ENCODE measurements at regions not wholly inside any gene's neighbourhood (a gene's known extent, or its start where the extent isn't known, plus 50 kb on each side); places are given as distances from the start of the nearest gene placed in this dataset.

- DNase-seq (ENCODE audit: low spot score) = no peak
These were observed 548.5 kb downstream of the SLITRK1 start for GRCh38 chr13:83333614-83334388.

GRCh38 chr13:83332751-83333150 is 549.5 kb downstream of the SLITRK1 start:
- DNase-seq (ENCODE audit: low spot score) = no peak

GRCh38 chr13:83327091-83327490 is 555.2 kb downstream of the SLITRK1 start:
- no peak for DNase-seq (ENCODE audit: low spot score)

GRCh38 chr13:83325125-83325853 is 557.0 kb downstream of the SLITRK1 start:
- DNase-seq (ENCODE audit: low spot score) = no peak

- DNase-seq (ENCODE audit: low spot score) = no peak
These were observed 570.2 kb downstream of the SLITRK1 start for GRCh38 chr13:83311886-83312577.

GRCh38 chr13:83298617-83299016 is 583.7 kb downstream of the SLITRK1 start:
- no peak for DNase-seq (ENCODE audit: low spot score)

GRCh38 chr13:83297586-83298290 is 584.5 kb downstream of the SLITRK1 start:
- no peak for DNase-seq (ENCODE audit: low spot score)

- DNase-seq (ENCODE audit: low spot score) = no peak
These were observed 586.6 kb downstream of the SLITRK1 start for GRCh38 chr13:83295686-83296085.

- DNase-seq (ENCODE audit: low spot score) = no peak
These were observed 595.5 kb downstream of the SLITRK1 start for GRCh38 chr13:83286737-83287136.

GRCh38 chr13:83281654-83282053 is 600.6 kb downstream of the SLITRK1 start:
- DNase-seq (ENCODE audit: low spot score) = no peak

GRCh38 chr13:83274679-83275078 is 607.6 kb downstream of the SLITRK1 start:
- no peak for DNase-seq (ENCODE audit: low spot score)

- DNase-seq (ENCODE audit: low spot score) = no peak
These were observed 609.5 kb downstream of the SLITRK1 start for GRCh38 chr13:83272652-83273240.

GRCh38 chr13:83272076-83272475 is 610.2 kb downstream of the SLITRK1 start:
- no peak for DNase-seq (ENCODE audit: low spot score)

- no peak for DNase-seq (ENCODE audit: low spot score)
These were observed 617.0 kb downstream of the SLITRK1 start for GRCh38 chr13:83265279-83265678.

- DNase-seq (ENCODE audit: low spot score) = no peak
These were observed 633.5 kb downstream of the SLITRK1 start for GRCh38 chr13:83248751-83249150.

GRCh38 chr13:83232626-83233025 is 649.6 kb downstream of the SLITRK1 start:
- no peak for DNase-seq (ENCODE audit: low spot score)

- no peak for DNase-seq (ENCODE audit: low spot score)
These were observed 652.5 kb downstream of the SLITRK1 start for GRCh38 chr13:83229574-83230305.

GRCh38 chr13:83223546-83223945 is 658.7 kb downstream of the SLITRK1 start:
- DNase-seq (ENCODE audit: low spot score) = no peak

- DNase-seq (ENCODE audit: low spot score) = no peak
These were observed 660.4 kb downstream of the SLITRK1 start for GRCh38 chr13:83221813-83222241.

- no peak for DNase-seq (ENCODE audit: low spot score)
These were observed 661.0 kb downstream of the SLITRK1 start for GRCh38 chr13:83221256-83221655.
